T-helper 17 cell (primary cell): ENCODE measurements at regions not wholly inside any gene's neighbourhood (a gene's known extent, or its start where the extent isn't known, plus 50 kb on each side); places are given as distances from the start of the nearest gene placed in this dataset.
"Not testable (repeated sequence)": the region's sequence is repeated elsewhere in the genome, so short reads cannot be mapped to it uniquely, and the experiment has no call there.

Source experiments
- ATAC-seq: fragments of 150-1000 bp; cut with Tn5 transposase; 2 replicates; pipeline ENCODE4 v1.10.0; 2021; ENCODE audit warnings: mild to moderate bottlenecking, moderate library complexity
- DNase-seq, 3 donors: peaks; one replicate each; pipeline versions ENCODE4 v3.0.0 to v3.0.0-alpha.2; 2020 to 2021
- H3K9me3 ChIP-seq: one replicate; pipeline ENCODE4 v1.7.0; 2013; ENCODE audit warnings: low read length, mild to moderate bottlenecking; ENCODE audit not compliant: control insufficient read depth, poor library complexity, severe bottlenecking
- H3K27ac Mint-ChIP-seq: one replicate; pipeline ENCODE4 v1.8.0; 2022; ENCODE audit warnings: mild to moderate bottlenecking, moderate library complexity, mixed read lengths
- H3K27me3 Mint-ChIP-seq: one replicate; pipeline ENCODE4 v1.8.0; 2022; ENCODE audit warnings: mixed read lengths
- H3K36me3 Mint-ChIP-seq: one replicate; pipeline ENCODE4 v1.8.0; 2022; ENCODE audit warnings: low read depth, mixed read lengths
- H3K4me1 Mint-ChIP-seq: one replicate; pipeline ENCODE4 v1.8.0; 2022; ENCODE audit warnings: mild to moderate bottlenecking, mixed read lengths
- H3K4me3 Mint-ChIP-seq: one replicate; pipeline ENCODE4 v1.8.0; 2022; ENCODE audit warnings: mild to moderate bottlenecking, moderate library complexity, mixed read lengths

DNA sequence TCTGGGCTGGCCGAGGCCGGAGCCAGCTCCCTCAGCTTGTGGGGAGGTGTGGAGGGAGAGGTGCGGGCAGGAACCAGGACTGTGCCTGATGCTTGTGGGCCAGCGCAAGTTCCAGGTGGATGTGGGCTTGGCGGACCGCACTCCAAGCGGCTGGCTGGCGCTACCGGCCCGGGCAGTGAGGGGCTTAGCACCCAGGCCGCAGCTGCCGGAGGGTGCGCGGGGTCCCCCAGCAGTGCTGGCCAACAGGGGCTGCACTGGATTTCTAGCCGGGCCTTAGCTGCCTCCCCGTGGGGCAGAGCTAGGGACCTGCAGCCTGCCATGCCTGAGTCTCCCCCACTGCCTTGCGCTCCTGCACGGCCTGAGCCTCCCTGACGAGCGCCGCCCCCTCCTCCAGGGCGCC, 242.8 kb downstream of the CCSER2 start:
- ATAC-seq (no peak), DNase-seq (no peak)
- Mint-ChIP-seq H3K36me3 (peaks cover 7% of the 10 kb centered on the region), H3K27me3 (peaks cover 69% of the 10 kb centered on the region), H3K4me1 (peaks cover 5% of the 10 kb centered on the region), H3K4me3 (no peak overlapping the region), H3K27ac (no peak overlapping the region)
- no peaks in the 10 kb centered on the region for H3K9me3 ChIP-seq

DNA sequence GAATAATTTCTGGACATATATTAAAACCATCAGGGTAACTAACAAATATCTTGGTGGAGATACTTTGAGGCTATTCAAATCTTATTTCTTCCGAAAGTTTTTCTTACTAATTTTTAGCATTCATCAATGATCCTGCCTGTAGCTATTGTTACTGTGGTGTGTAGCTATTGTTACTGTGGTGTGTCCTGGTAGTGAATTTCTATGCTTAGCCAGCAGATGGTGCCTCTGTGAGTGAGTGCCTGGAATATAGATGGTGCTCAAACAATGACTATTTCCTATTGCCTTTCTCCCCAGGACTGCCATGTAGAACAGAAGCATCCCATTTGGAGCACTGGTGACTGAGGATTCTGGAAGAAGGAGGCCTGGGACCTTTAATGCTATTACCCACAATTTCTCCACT, 245.7 kb downstream of the CCSER2 start:
- peaks cover 44% of the 10 kb centered on the region for H3K27me3 Mint-ChIP-seq
- no peak for ATAC-seq
- H3K4me1 Mint-ChIP-seq, result no peaks in the 10 kb centered on the region
- H3K9me3 ChIP-seq, result no peaks in the 10 kb centered on the region
- peaks cover 3% of the 10 kb centered on the region for H3K36me3 Mint-ChIP-seq
- no peak overlapping the region for H3K4me3 Mint-ChIP-seq
- H3K27ac Mint-ChIP-seq, result no peak overlapping the region
- no peak for DNase-seq

DNA sequence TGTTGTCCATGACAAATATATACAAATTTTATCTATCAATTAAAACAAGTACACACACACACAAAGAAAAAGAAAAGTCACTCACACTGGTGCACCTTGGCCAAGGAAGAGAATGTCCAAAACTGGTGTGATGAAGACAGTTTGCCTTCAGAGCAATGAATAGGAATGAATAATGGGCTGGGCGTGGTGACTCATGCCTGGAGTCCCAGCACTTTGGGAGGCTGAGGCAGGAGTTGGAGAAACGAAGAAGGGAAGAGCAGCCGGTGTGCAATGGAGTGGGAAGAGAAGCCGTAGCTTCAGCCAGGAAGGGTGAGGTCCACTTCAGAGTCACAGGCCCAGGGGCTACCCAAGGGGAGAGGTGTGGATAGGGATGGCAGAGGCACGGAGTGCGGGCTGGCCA, 253.6 kb downstream of the CCSER2 start:
- H3K4me1 Mint-ChIP-seq, result peaks cover 5% of the 10 kb centered on the region
- H3K27ac Mint-ChIP-seq, result no peak overlapping the region
- no peaks in the 10 kb centered on the region for H3K36me3 Mint-ChIP-seq
- H3K4me3 Mint-ChIP-seq, result no peak overlapping the region
- no peak for ATAC-seq
- no peaks in the 10 kb centered on the region for H3K9me3 ChIP-seq
- no peak for DNase-seq
- peaks cover 43% of the 10 kb centered on the region for H3K27me3 Mint-ChIP-seq

DNA sequence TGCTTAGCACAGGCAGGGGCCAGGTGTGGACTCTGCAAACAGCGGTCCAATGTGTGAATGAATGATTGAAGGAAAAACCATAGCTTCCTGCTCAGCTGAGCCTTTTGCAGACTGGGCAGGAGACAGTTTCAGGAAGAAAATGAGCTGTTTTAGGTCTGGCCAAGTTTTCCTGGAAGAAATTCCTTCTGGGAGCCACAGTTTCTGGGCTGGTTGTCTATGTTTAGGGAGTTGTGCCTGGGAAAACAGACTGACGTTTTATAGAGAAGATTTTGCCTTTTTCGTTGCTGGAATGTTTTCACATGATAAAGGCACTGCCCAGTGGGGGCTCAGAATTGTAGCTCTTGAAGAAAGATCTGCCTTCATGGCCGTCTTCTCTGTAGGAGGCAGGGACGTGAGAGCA, 255.1 kb downstream of the CCSER2 start:
- H3K27ac Mint-ChIP-seq, result no peak overlapping the region
- H3K27me3 Mint-ChIP-seq, result peaks cover 50% of the 10 kb centered on the region
- ATAC-seq (no peak), DNase-seq (no peak)
- H3K9me3 ChIP-seq, result no peaks in the 10 kb centered on the region
- no peaks in the 10 kb centered on the region for H3K36me3 Mint-ChIP-seq
- no peak overlapping the region for H3K4me3 Mint-ChIP-seq
- peaks cover 5% of the 10 kb centered on the region for H3K4me1 Mint-ChIP-seq

DNA sequence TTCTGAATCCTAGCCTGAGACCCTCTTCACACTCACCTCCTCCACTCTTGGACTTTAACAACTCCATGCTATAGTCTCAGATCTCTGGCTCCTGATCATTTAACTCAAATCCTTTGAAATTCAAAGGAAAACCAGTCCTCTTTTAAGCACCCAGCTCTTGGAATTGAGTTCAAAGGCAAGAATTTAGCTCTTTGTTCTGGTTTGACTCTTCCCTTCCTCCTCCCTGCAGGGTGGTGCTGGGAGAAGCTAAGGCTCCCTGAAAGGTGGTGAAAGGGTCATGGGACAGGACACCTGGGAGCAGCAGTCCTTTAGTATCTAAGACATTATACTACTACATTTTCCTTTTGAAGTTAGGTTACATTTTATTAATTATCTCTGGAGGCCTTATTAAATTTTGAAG, 259.4 kb downstream of the CCSER2 start:
- peaks cover 4% of the 10 kb centered on the region for H3K4me1 Mint-ChIP-seq
- peaks cover 59% of the 10 kb centered on the region for H3K27me3 Mint-ChIP-seq
- no peak overlapping the region for H3K27ac Mint-ChIP-seq
- DNase-seq, result no peak
- H3K4me3 Mint-ChIP-seq, result no peak overlapping the region
- peaks cover 2% of the 10 kb centered on the region for H3K36me3 Mint-ChIP-seq
- ATAC-seq, result no peak
- H3K9me3 ChIP-seq, result no peaks in the 10 kb centered on the region

DNA sequence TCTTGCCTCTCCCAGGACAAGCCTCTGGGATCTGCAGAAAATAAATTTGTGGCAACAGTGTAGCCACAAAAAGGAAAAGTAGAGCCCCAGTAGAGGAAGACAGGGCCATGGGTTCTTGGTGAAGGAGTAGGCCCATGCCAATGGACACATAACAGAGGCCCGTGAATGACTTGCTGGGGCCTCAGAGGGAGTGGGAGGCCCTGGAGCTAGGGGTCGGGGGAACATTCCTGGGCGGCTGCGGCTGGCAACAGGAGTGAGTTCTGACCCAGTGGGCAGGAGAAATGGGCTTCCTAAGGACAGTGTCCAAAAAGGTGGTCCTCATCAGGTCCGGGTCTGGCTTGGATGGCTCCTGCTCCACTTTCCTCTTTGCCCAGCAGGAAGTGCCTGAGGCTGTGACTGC, 260.0 kb downstream of the CCSER2 start:
- no peaks in the 10 kb centered on the region for H3K9me3 ChIP-seq
- Mint-ChIP-seq H3K36me3 (peaks cover 2% of the 10 kb centered on the region), H3K4me1 (peaks cover 4% of the 10 kb centered on the region), H3K27ac (no peak overlapping the region), H3K27me3 (peaks cover 59% of the 10 kb centered on the region), H3K4me3 (no peak overlapping the region)
- DNase-seq, result no peak
- no peak for ATAC-seq

DNA sequence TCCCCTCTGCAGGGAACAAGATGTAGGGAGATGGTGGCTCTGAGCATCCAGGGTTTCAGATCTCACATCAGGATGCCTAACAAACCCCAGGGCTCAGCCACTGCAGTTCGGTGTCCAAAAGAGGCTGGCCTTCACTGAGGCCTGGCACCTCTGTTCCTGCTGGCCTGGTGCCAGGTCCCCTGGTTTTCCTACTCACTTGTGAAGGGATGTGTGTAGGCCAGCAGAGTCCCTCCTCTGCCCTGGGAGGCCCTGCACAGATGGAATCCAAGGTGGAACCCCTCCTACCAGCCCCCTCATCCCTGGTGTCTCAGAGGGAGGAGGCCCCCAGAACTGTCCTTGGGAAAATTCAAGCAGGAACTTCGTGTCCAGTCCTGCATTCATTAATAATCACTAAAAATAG, 260.6 kb downstream of the CCSER2 start:
- DNase-seq (no peak), ATAC-seq (no peak)
- no peak overlapping the region for H3K27ac Mint-ChIP-seq
- no peak overlapping the region for H3K4me3 Mint-ChIP-seq
- H3K27me3 Mint-ChIP-seq, result peaks cover 59% of the 10 kb centered on the region
- H3K4me1 Mint-ChIP-seq, result peaks cover 2% of the 10 kb centered on the region
- H3K36me3 Mint-ChIP-seq, result peaks cover 2% of the 10 kb centered on the region
- H3K9me3 ChIP-seq, result no peaks in the 10 kb centered on the region

DNA sequence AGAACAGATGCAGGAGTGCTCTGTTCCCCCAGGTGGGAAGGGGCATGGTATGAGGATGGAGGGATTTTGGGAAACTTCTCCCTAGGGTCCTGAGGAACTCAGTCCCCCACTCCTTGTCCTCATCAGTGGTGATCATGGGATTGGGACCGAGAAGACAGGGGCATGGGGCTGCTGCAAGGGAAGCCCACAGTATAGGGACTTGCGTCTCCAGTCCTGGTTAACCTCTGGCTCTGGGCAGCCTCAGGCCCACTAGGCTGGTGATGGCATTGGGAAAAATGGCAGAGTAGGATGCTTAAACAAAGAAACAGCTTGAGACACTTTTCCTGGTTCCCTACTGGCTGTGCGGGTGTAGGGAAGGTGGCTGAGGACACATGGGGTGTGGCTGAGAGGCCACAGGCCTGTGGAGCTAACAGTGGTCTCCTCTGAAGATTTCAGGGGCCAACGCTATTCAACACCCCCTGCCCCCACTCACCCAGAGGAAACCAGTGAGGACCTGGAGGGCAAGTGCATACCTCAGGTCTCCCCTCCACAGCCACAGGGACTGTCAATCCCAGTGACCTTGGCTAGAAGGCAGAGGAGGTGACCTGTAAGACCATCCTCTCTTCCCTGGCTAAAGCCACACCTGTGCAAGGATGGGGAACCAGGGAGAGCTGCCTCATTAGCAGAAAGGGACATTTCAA, 261.3 kb downstream of the CCSER2 start:
- H3K9me3 ChIP-seq, result no peaks in the 10 kb centered on the region
- Mint-ChIP-seq H3K27me3 (peaks cover 64% of the 10 kb centered on the region), H3K36me3 (peaks cover 2% of the 10 kb centered on the region), H3K4me3 (no peak overlapping the region), H3K27ac (no peak overlapping the region), H3K4me1 (peaks cover 2% of the 10 kb centered on the region)
- no peak for ATAC-seq
- DNase-seq, result no peak

DNA sequence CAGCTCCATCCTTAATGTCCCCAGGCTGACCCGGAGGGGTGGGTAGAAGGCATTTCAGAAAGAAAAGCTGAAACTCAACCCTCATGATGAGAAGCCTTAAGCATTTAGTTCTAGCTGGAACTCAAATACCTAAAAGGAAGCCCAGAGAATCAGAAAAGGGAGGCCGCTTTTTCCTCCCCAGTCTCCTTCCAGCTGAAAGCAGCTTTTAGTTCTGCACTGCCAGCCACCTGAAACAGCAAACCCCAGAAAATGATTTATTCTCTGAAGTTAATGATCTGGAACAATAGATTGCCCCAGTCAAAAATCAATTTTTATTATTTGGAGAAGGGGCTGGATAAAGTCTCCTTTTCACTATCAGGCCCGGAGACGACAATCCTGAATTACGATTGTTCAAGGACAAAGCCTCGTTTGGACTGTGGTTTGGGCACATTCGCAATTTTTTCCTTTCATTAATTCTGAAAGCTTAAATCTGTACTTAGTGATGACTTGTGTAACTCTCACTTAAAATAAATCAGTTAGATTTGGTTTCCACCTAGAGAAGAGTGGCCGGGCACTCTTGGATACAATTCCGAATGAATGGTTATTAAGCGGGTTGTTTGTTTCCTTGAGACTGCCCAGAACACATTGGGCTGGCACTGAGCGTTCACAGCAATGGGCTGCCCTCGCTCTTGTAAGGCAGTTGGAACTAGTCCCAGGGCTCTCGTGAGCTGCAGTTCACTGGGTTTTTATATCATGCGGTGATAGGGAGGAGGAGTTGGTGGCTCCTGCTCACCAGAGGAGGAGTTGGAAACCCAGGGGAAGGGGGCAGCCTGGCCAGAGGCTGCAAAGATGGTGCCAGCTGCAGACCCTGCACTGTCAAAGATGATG, 262.2 kb downstream of the CCSER2 start:
- no peaks in the 10 kb centered on the region for H3K9me3 ChIP-seq
- ATAC-seq (no peak), DNase-seq (no peak)
- H3K4me1 Mint-ChIP-seq, result peaks cover 2% of the 10 kb centered on the region
- no peak overlapping the region for H3K4me3 Mint-ChIP-seq
- peaks cover 68% of the 10 kb centered on the region for H3K27me3 Mint-ChIP-seq
- H3K27ac Mint-ChIP-seq, result no peak overlapping the region
- H3K36me3 Mint-ChIP-seq, result peaks cover 2% of the 10 kb centered on the region

DNA sequence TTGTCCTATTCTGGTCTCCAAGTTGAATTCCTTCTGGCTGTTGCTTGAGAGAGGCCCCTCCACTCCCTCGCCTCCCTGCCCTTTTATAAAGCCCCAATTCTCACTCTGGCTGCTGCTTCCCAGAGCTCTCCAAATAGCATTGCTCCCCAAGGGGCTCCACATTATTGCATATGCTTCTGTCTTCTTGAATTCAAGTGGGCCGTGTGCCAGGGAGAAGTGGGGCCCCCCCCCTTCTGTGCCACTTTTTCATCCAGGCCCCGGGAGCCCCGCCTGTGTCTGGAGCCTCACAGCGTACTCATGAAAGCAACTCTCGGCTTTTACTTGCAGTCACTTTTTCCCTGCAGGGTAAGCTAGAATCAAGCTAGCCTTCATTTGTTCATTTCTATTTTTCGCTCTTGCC, 265.1 kb downstream of the CCSER2 start:
- no peak overlapping the region for H3K4me3 Mint-ChIP-seq
- no peak overlapping the region for H3K27ac Mint-ChIP-seq
- peaks cover 2% of the 10 kb centered on the region for H3K36me3 Mint-ChIP-seq
- peaks cover 2% of the 10 kb centered on the region for H3K4me1 Mint-ChIP-seq
- H3K27me3 Mint-ChIP-seq, result peaks cover 61% of the 10 kb centered on the region
- ATAC-seq, result no peak
- H3K9me3 ChIP-seq, result no peaks in the 10 kb centered on the region
- no peak for DNase-seq

DNA sequence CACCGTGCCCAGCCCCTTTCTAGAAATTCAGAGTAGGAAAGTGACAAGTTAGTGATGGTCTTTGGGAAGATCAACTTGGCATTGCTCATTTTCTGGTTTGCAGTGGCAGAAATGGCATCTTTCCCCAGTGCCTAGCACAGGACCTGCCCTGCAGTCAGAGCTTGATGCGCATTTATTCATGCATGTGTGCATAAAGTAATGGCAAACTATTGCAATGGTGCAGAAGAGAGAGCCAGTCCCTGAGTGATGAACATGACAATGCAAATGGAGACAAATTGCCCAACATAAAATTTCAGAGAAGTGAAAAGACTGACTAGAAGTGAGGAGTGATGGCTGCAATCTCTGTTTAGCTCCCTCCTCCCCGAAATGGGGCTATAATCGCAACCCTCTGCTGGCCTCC, 268.2 kb downstream of the CCSER2 start:
- ATAC-seq (no peak), DNase-seq (no peak)
- no peak overlapping the region for H3K4me3 Mint-ChIP-seq
- H3K36me3 Mint-ChIP-seq, result peaks cover 2% of the 10 kb centered on the region
- no peak overlapping the region for H3K27ac Mint-ChIP-seq
- peaks cover 50% of the 10 kb centered on the region for H3K27me3 Mint-ChIP-seq
- no peaks in the 10 kb centered on the region for H3K4me1 Mint-ChIP-seq
- no peaks in the 10 kb centered on the region for H3K9me3 ChIP-seq

DNA sequence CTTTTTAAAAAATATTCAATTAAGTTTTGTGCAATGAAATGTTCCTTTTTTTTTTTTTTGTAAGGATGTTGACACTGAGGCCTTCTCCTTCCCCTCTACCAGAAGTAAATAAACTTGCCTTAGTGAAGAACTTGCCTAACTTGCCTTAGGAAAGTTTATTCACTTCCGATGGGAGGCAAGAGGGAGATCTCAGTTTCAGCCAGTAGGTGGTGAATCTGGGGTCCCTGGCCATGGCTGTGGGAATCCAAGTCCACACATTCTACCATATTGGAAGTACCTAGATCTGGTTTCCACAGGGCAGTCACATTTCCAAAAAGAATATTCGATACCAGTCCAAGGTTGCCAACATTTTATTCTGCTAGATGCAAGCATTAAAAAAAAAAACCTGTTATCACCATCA, 270.9 kb downstream of the CCSER2 start:
- no peak for ATAC-seq
- H3K4me3 Mint-ChIP-seq, result no peak overlapping the region
- H3K36me3 Mint-ChIP-seq, result no peaks in the 10 kb centered on the region
- H3K27ac Mint-ChIP-seq, result no peak overlapping the region
- no peaks in the 10 kb centered on the region for H3K4me1 Mint-ChIP-seq
- DNase-seq, result no peak
- H3K9me3 ChIP-seq, result no peaks in the 10 kb centered on the region
- peaks cover 35% of the 10 kb centered on the region for H3K27me3 Mint-ChIP-seq

DNA sequence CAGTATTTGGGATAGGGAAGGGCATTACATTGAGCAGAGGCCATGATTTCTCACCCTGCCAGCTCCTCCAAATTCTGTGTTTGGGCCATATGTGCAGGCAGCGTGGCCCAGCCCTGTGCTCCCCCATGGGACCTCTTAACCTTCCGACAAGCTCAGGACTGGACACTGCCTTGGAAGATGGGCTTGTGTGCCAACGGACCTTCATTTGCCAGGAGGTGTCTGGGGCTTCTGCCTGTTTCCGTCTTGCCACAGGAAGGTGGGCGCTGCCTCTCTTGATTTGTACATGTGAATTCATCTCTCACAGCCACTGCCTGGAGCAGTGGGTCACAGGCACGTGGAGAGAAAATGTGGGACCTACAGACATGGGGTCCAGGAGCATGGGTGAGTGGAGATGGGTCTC, 272.6 kb downstream of the CCSER2 start:
- Mint-ChIP-seq H3K27ac (no peak overlapping the region), H3K4me1 (no peaks in the 10 kb centered on the region)

DNA sequence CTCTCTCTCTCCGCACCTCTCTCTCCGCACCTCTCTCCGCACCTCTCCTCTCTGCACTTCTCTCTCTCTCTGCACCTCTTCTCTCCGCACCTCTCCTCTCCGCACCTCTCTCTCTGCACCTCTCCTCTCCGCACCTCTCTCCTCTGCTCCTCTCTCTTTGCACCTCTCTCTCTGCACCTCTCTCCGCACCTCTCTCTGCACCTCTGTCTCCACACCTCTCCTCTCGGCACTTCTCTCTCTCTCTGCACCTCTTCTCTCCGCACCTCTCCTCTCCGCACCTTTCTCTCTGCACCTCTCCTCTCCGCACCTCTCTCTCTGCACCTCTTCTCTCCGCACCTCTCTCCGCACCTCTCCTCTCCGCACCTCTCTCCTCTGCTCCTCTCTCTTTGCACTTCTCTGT, 274.2 kb downstream of the CCSER2 start:
- DNase-seq, H3K36me3 Mint-ChIP-seq, H3K4me1 Mint-ChIP-seq, H3K9me3 ChIP-seq, ATAC-seq, H3K4me3 Mint-ChIP-seq, H3K27ac Mint-ChIP-seq: not testable (repeated sequence)
- H3K27me3 Mint-ChIP-seq, result peaks cover 37% of the 10 kb centered on the region

More for the DNA sequence above, 272.6 kb downstream of the CCSER2 start:
- ATAC-seq (no peak), DNase-seq (no peak)
- no peaks in the 10 kb centered on the region for H3K9me3 ChIP-seq
- H3K27me3 Mint-ChIP-seq, result peaks cover 32% of the 10 kb centered on the region
- no peak overlapping the region for H3K4me3 Mint-ChIP-seq
- no peaks in the 10 kb centered on the region for H3K36me3 Mint-ChIP-seq
